ENCODE measurements at regions not wholly inside any gene's neighbourhood (a gene's known extent, or its start where the extent isn't known, plus 50 kb on each side); places are given as distances from the start of the nearest gene placed in this dataset.

GRCh38 chr3:171943262-171944117, 95.9 kb upstream of the FNDC3B start:
- Mint-ChIP-seq H3K36me3 (peaks cover 8% of the 10 kb centered on the region), H3K9me3 (peaks cover 20% of the 10 kb centered on the region), H3K27me3 (ENCODE audit: insufficient read depth, low read depth) (no peaks in the 10 kb centered on the region), H3K27ac (no peak overlapping the region), H3K4me3 (no peak overlapping the region), H3K4me1 (peaks cover 32% of the 10 kb centered on the region)
- Histone ChIP-seq H3K4me3 (no peak overlapping the region), H3K27me3 (no peaks in the 10 kb centered on the region), H3K36me3 (no peaks in the 10 kb centered on the region), H3K4me2 (no peak overlapping the region), H3F3A (ENCODE audit: low read depth) (no peaks in the 10 kb centered on the region), H3K9me3 (ENCODE audit: low read depth) (no peaks in the 10 kb centered on the region), H4K20me1 (ENCODE audit: low read depth) (no peaks in the 10 kb centered on the region), H2AFZ (replicated peaks) (peak overlapping the region; percentile 84), H3K79me2 (ENCODE audit: low read depth) (no peaks in the 10 kb centered on the region), H3K9ac (no peak overlapping the region), H3K4me1 (peaks cover 6% of the 10 kb centered on the region), H3K27ac (no peak overlapping the region)
- TF ChIP-seq, protein P1, sequence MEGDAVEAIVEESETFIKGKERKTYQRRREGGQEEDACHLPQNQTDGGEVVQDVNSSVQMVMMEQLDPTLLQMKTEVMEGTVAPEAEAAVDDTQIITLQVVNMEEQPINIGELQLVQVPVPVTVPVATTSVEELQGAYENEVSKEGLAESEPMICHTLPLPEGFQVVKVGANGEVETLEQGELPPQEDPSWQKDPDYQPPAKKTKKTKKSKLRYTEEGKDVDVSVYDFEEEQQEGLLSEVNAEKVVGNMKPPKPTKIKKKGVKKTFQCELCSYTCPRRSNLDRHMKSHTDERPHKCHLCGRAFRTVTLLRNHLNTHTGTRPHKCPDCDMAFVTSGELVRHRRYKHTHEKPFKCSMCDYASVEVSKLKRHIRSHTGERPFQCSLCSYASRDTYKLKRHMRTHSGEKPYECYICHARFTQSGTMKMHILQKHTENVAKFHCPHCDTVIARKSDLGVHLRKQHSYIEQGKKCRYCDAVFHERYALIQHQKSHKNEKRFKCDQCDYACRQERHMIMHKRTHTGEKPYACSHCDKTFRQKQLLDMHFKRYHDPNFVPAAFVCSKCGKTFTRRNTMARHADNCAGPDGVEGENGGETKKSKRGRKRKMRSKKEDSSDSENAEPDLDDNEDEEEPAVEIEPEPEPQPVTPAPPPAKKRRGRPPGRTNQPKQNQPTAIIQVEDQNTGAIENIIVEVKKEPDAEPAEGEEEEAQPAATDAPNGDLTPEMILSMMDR (IDR thresholded peaks at IDR 0.05) = peak; percentile 11
- TF ChIP-seq EZH2phosphoT487 (IDR thresholded peaks at IDR 0.05) (no peak), EZH2 (IDR thresholded peaks at IDR 0.05) (no peak)
- DNase-seq (ENCODE audit: low spot score) = no peak

DNA sequence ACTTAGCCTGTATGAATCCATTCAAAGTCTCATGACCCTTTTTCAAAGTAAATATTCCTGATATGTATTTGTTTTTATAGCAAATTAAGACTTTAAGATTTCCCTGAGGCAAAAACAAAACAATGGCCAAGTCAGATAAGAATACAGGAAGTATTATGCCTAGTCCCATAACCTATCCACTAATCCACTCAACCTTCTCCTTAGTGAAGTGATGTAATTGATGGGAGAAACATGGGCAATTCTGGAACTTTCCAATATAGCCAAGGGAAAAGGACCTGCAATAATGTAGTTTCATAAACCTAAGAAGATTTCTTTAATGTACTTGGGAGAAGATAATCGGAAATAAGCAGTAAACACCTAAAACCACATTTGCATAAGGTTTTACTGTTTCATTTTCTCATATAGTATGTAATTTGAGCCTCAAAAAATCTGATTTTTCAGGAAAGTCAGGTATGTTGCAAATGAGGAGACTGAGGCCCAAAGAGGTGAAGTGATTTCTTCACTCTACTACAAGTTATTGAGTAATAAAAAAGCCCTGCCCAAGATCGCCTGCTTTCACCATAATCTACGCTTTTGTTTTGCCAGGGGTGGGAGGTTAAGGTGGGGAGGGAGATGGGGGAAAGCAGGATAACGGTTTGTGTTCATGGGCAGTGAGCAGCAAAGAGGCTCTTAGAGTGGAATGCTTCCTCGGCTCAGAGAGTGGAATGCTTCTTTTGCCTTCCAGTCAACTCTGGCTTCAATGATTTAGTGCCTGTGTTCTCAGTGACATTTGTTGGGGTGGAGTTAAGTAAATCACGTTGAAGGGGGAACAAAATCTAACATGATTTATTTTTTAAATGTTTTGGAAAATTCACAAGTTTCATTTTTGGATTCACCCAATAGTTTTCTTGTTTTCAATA, 95.0 kb upstream of the FNDC3B start:
- no peak overlapping the region for H3K27ac ChIP-seq

GRCh38 chr3:171948674-171949073, 90.7 kb upstream of the FNDC3B start:
- peaks cover 10% of the 10 kb centered on the region for H3F3A ChIP-seq (ENCODE audit: low read depth)
- H3K27me3 ChIP-seq = no peaks in the 10 kb centered on the region
- no peak overlapping the region for H2AFZ ChIP-seq (replicated peaks)
- H3K36me3 ChIP-seq = no peaks in the 10 kb centered on the region
- no peak overlapping the region for H3K27ac Mint-ChIP-seq
- peaks cover 52% of the 10 kb centered on the region for H3K4me1 Mint-ChIP-seq
- peaks cover 8% of the 10 kb centered on the region for H3K36me3 Mint-ChIP-seq
- TF ChIP-seq EZH2phosphoT487 (IDR thresholded peaks at IDR 0.05) (no peak), EZH2 (IDR thresholded peaks at IDR 0.05) (no peak)
- TF ChIP-seq, protein P1 (IDR thresholded peaks at IDR 0.05) = no peak
- no peak overlapping the region for H3K4me3 Mint-ChIP-seq
- peaks cover 20% of the 10 kb centered on the region for H3K9me3 Mint-ChIP-seq
- H3K79me2 ChIP-seq (ENCODE audit: low read depth) = no peaks in the 10 kb centered on the region
- no peak for DNase-seq (ENCODE audit: low spot score)
- H3K27me3 Mint-ChIP-seq (ENCODE audit: insufficient read depth, low read depth) = no peaks in the 10 kb centered on the region
- H3K9me3 ChIP-seq (ENCODE audit: low read depth) = no peaks in the 10 kb centered on the region
- H3K9ac ChIP-seq = no peak overlapping the region
- no peaks in the 10 kb centered on the region for H4K20me1 ChIP-seq (ENCODE audit: low read depth)
- no peak overlapping the region for H3K27ac ChIP-seq
- H3K4me1 ChIP-seq = peaks cover 28% of the 10 kb centered on the region
- no peak overlapping the region for H3K4me3 ChIP-seq
- no peak overlapping the region for H3K4me2 ChIP-seq

More for the DNA sequence above, 95.0 kb upstream of the FNDC3B start:
- TF ChIP-seq EZH2 (IDR thresholded peaks at IDR 0.05) (no peak), EZH2phosphoT487 (IDR thresholded peaks at IDR 0.05) (no peak)
- TF ChIP-seq, protein P1 (IDR thresholded peaks at IDR 0.05) = no peak
- Mint-ChIP-seq H3K27me3 (ENCODE audit: insufficient read depth, low read depth) (no peaks in the 10 kb centered on the region), H3K9me3 (peaks cover 20% of the 10 kb centered on the region), H3K4me3 (no peak overlapping the region), H3K36me3 (peaks cover 8% of the 10 kb centered on the region), H3K4me1 (peaks cover 33% of the 10 kb centered on the region), H3K27ac (peak overlapping the region; percentile 11)
- Histone ChIP-seq H3K4me1 (peaks cover 6% of the 10 kb centered on the region), H3K9ac (no peak overlapping the region), H2AFZ (replicated peaks) (no peak overlapping the region), H3K9me3 (ENCODE audit: low read depth) (no peaks in the 10 kb centered on the region), H3K4me3 (no peak overlapping the region), H3F3A (ENCODE audit: low read depth) (no peaks in the 10 kb centered on the region), H4K20me1 (ENCODE audit: low read depth) (no peaks in the 10 kb centered on the region), H3K79me2 (ENCODE audit: low read depth) (no peaks in the 10 kb centered on the region), H3K36me3 (no peaks in the 10 kb centered on the region), H3K4me2 (no peak overlapping the region), H3K27me3 (no peaks in the 10 kb centered on the region)
- DNase-seq (ENCODE audit: low spot score) = peak; percentile 48
